Osteoblast (primary cell): ENCODE measurements at regions not wholly inside any gene's neighbourhood (a gene's known extent, or its start where the extent isn't known, plus 50 kb on each side); places are given as distances from the start of the nearest gene placed in this dataset.
"Not testable (repeated sequence)": the region's sequence is repeated elsewhere in the genome, so short reads cannot be mapped to it uniquely, and the experiment has no call there.

Experiments used
- DNase-seq: peaks from one replicate; pipeline ENCODE4 v3.0.0; 2011; ENCODE audit warnings: low spot score, mixed read lengths; ENCODE audit not compliant: insufficient read length; ENCODE audit errors: missing footprints
- H2AFZ ChIP-seq: 2 replicates; pipeline ENCODE4 v1.6.0; 2011; ENCODE audit warnings: mild to moderate bottlenecking, low read length
- H3K27ac ChIP-seq: 2 replicates; pipeline ENCODE4 v1.5.1; 2011; ENCODE audit warnings: mild to moderate bottlenecking, low read depth, low read length, moderate library complexity
- H3K27me3 ChIP-seq: 2 replicates; pipeline ENCODE4 v1.6.0; 2012; ENCODE audit warnings: mild to moderate bottlenecking, control low read depth, inconsistent platforms, low read length, moderate library complexity; ENCODE audit not compliant: insufficient read depth
- H3K36me3 ChIP-seq: 2 replicates; pipeline ENCODE4 v1.5.1; 2011; ENCODE audit warnings: mild to moderate bottlenecking, low read length, control low read depth, moderate library complexity; ENCODE audit not compliant: insufficient read depth
- H3K4me1 ChIP-seq: 2 replicates; pipeline ENCODE4 v1.5.1; 2011; ENCODE audit warnings: mild to moderate bottlenecking, low read length, control low read depth, moderate library complexity; ENCODE audit not compliant: insufficient read depth
- H3K4me2 ChIP-seq: 2 replicates; pipeline ENCODE4 v1.6.0; 2011; ENCODE audit warnings: mild to moderate bottlenecking, low read length; ENCODE audit not compliant: insufficient read depth
- H3K4me3 ChIP-seq: fragments of 200-600 bp; sonication (generic); 3 replicates; pipeline ENCODE4 v1.5.1; 2012; ENCODE audit warnings: mild to moderate bottlenecking, low read length, inconsistent platforms; ENCODE audit not compliant: insufficient read depth
- H3K79me2 ChIP-seq: 2 replicates; pipeline ENCODE4 v1.6.0; 2012; ENCODE audit warnings: mild to moderate bottlenecking, low read length, control low read depth, inconsistent platforms; ENCODE audit not compliant: insufficient read depth
- H3K9me3 ChIP-seq: 2 replicates; pipeline ENCODE4 v1.5.1; 2011; ENCODE audit warnings: low read depth, low read length, control low read depth
- H4K20me1 ChIP-seq: 2 replicates; pipeline ENCODE4 v1.6.0; 2012; ENCODE audit warnings: mild to moderate bottlenecking, low read length, control low read depth; ENCODE audit not compliant: insufficient read depth
- CTCF ChIP-seq: IDR thresholded peaks from 2 replicates; pipeline ENCODE4 v1.5.1; 2011; ENCODE audit warnings: mild to moderate bottlenecking, low read depth, low read length, moderate library complexity; ENCODE audit errors: extremely low read depth

- H3K4me2 ChIP-seq = no peak overlapping the region
- no peaks in the 10 kb centered on the region for H3K79me2 ChIP-seq
- no peaks in the 10 kb centered on the region for H3K4me1 ChIP-seq
- H2AFZ ChIP-seq = no peak overlapping the region
- H3K27me3 ChIP-seq = no peaks in the 10 kb centered on the region
- H3K4me3 ChIP-seq = no peak overlapping the region
- no peak for DNase-seq
- no peak overlapping the region for H3K27ac ChIP-seq
- no peak for TF ChIP-seq CTCF
- H4K20me1 ChIP-seq = no peaks in the 10 kb centered on the region
- no peaks in the 10 kb centered on the region for H3K36me3 ChIP-seq
- no peaks in the 10 kb centered on the region for H3K9me3 ChIP-seq
Measured at GRCh38 chr7:51918581-51918980, 602.0 kb upstream of the COBL start.

GRCh38 chr7:51901489-51901840, 584.9 kb upstream of the COBL start:
- no peak overlapping the region for H3K4me2 ChIP-seq
- no peaks in the 10 kb centered on the region for H3K36me3 ChIP-seq
- H2AFZ ChIP-seq = no peak overlapping the region
- H3K27me3 ChIP-seq = no peaks in the 10 kb centered on the region
- no peak for DNase-seq
- no peak for TF ChIP-seq CTCF
- H3K9me3 ChIP-seq = no peaks in the 10 kb centered on the region
- no peak overlapping the region for H3K4me3 ChIP-seq
- H3K27ac ChIP-seq = no peak overlapping the region
- no peaks in the 10 kb centered on the region for H4K20me1 ChIP-seq
- no peaks in the 10 kb centered on the region for H3K4me1 ChIP-seq
- no peaks in the 10 kb centered on the region for H3K79me2 ChIP-seq

GRCh38 chr7:51900755-51901488, 584.3 kb upstream of the COBL start:
- H4K20me1 ChIP-seq, H3K9me3 ChIP-seq, H3K4me2 ChIP-seq, H3K27me3 ChIP-seq, H3K27ac ChIP-seq, H3K4me1 ChIP-seq, H3K36me3 ChIP-seq, DNase-seq, H3K79me2 ChIP-seq, H3K4me3 ChIP-seq, H2AFZ ChIP-seq: not testable (repeated sequence)

GRCh38 chr7:51899611-51900010, 583.0 kb upstream of the COBL start:
- no peak for TF ChIP-seq CTCF
- no peak overlapping the region for H3K4me2 ChIP-seq
- no peaks in the 10 kb centered on the region for H3K27me3 ChIP-seq
- no peaks in the 10 kb centered on the region for H3K9me3 ChIP-seq
- DNase-seq = no peak
- no peaks in the 10 kb centered on the region for H3K36me3 ChIP-seq
- H3K4me3 ChIP-seq = no peak overlapping the region
- no peaks in the 10 kb centered on the region for H4K20me1 ChIP-seq
- H2AFZ ChIP-seq = no peak overlapping the region
- H3K79me2 ChIP-seq = no peaks in the 10 kb centered on the region
- H3K27ac ChIP-seq = no peak overlapping the region
- no peaks in the 10 kb centered on the region for H3K4me1 ChIP-seq
